Astrocyte (in vitro differentiated cells and primary cell): ENCODE measurements at regions not wholly inside any gene's neighbourhood (a gene's known extent, or its start where the extent isn't known, plus 50 kb on each side); places are given as distances from the start of the nearest gene placed in this dataset.

Experiments
- EZH2 ChIP-seq: IDR thresholded peaks from 2 replicates; pipeline ENCODE4 v1.6.1; 2012; ENCODE audit warnings: mild to moderate bottlenecking, low read length, inconsistent platforms; ENCODE audit not compliant: insufficient read depth
- TF ChIP-seq, protein P1 (sequence below): IDR thresholded peaks from 2 replicates; pipeline ENCODE4 v1.5.1; 2011; ENCODE audit warnings: low read depth, mild to moderate bottlenecking, inconsistent platforms, low read length, moderate library complexity; ENCODE audit not compliant: insufficient read depth

DNA sequence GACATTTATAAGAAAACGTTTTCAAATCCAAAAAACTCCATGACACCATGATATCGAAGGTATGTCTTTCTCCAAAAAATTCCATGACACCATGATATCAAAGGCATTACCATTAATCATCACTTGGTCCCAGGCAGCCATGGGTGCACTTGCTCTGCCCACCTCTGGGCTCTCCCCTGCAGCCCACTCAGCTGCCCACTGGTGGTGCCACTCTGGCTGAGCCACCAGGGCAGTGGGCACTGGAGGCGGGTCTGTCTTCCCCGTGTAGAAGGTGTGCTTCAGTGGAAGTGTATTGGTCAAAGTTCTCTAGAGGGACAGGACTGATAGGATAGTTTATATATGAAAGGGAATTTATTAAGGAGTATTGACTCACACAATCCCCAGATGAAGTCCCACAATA lies 240.4 kb downstream of the KLF6 start:
- TF ChIP-seq, protein P1, sequence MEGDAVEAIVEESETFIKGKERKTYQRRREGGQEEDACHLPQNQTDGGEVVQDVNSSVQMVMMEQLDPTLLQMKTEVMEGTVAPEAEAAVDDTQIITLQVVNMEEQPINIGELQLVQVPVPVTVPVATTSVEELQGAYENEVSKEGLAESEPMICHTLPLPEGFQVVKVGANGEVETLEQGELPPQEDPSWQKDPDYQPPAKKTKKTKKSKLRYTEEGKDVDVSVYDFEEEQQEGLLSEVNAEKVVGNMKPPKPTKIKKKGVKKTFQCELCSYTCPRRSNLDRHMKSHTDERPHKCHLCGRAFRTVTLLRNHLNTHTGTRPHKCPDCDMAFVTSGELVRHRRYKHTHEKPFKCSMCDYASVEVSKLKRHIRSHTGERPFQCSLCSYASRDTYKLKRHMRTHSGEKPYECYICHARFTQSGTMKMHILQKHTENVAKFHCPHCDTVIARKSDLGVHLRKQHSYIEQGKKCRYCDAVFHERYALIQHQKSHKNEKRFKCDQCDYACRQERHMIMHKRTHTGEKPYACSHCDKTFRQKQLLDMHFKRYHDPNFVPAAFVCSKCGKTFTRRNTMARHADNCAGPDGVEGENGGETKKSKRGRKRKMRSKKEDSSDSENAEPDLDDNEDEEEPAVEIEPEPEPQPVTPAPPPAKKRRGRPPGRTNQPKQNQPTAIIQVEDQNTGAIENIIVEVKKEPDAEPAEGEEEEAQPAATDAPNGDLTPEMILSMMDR, result no peak
- no peak for TF ChIP-seq EZH2
